DOHH2 (cell line): ENCODE measurements at regions not wholly inside any gene's neighbourhood (a gene's known extent, or its start where the extent isn't known, plus 50 kb on each side); places are given as distances from the start of the nearest gene placed in this dataset.

Experiments
- EZH2phosphoT487 ChIP-seq: fragments of 200-600 bp; sonication (generic); IDR thresholded peaks from 2 replicates; pipeline ENCODE4 v1.6.1; 2017; ENCODE audit warnings: borderline replicate concordance, mild to moderate bottlenecking, antibody characterized with exemption, low read length, moderate library complexity, mixed read lengths
- TF ChIP-seq, protein P1 (sequence below): fragments of 200-600 bp; sonication (generic); IDR thresholded peaks from one replicate; pipeline ENCODE4 v1.5.1; 2014; ENCODE audit warnings: antibody characterized with exemption, mild to moderate bottlenecking, low read depth, low read length; ENCODE audit not compliant: poor library complexity, severe bottlenecking

- no peak for TF ChIP-seq EZH2phosphoT487
- TF ChIP-seq, protein P1, sequence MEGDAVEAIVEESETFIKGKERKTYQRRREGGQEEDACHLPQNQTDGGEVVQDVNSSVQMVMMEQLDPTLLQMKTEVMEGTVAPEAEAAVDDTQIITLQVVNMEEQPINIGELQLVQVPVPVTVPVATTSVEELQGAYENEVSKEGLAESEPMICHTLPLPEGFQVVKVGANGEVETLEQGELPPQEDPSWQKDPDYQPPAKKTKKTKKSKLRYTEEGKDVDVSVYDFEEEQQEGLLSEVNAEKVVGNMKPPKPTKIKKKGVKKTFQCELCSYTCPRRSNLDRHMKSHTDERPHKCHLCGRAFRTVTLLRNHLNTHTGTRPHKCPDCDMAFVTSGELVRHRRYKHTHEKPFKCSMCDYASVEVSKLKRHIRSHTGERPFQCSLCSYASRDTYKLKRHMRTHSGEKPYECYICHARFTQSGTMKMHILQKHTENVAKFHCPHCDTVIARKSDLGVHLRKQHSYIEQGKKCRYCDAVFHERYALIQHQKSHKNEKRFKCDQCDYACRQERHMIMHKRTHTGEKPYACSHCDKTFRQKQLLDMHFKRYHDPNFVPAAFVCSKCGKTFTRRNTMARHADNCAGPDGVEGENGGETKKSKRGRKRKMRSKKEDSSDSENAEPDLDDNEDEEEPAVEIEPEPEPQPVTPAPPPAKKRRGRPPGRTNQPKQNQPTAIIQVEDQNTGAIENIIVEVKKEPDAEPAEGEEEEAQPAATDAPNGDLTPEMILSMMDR: no peak
These were observed 88.8 kb downstream of the YTHDF1 start for GRCh38 chr20:63126876-63127699.
